IMR-90 (cell line): ENCODE measurements at regions not wholly inside any gene's neighbourhood (a gene's known extent, or its start where the extent isn't known, plus 50 kb on each side); places are given as distances from the start of the nearest gene placed in this dataset.

Experiments
- ATAC-seq: fragments of 200-7000 bp; cut with Tn5 transposase; 2 replicates; pipeline ENCODE4 v1.9.1; 2020; ENCODE audit warnings: low read depth, mild to moderate bottlenecking, moderate library complexity
- BruUV-seq: library from RNA; stranded (reverse); fragments of 400-500 nt; replicated peaks from 2 replicates; lab custom pipeline; 2021; lab: Mats Ljungman, UMichigan
- CTCF ChIA-PET: fragments of 300-600 bp; formaldehyde crosslinking; extraction: SDS; loops from one replicate; lab custom pipeline; 2021; ENCODE audit warnings: antibody characterized with exemption; lab: Yijun Ruan, JAX
- POLR2A ChIA-PET: fragments of 300-600 bp; sonication (Branson Sonifier 250); formaldehyde crosslinking; loops from one replicate; lab custom pipeline; 2022; ENCODE audit warnings: antibody characterized with exemption; ENCODE audit not compliant: unreplicated experiment; lab: Charles Lee
- DNase-seq: peaks from one replicate; pipeline ENCODE4 v3.0.0; 2013
- H2AFZ ChIP-seq: replicated peaks from 2 replicates; pipeline ENCODE3; 2013; ENCODE audit warnings: low read length, mild to moderate bottlenecking; ENCODE audit not compliant: poor library complexity
- H2AK5ac ChIP-seq: 2 replicates; pipeline ENCODE4 v1.6.1; 2013; ENCODE audit warnings: low read depth, low read length, inconsistent platforms
- H2AK9ac ChIP-seq: replicated peaks from 2 replicates; pipeline ENCODE3; 2013; ENCODE audit warnings: mild to moderate bottlenecking, low read depth, low read length, moderate library complexity; ENCODE audit not compliant: poor library complexity
- H2BK120ac ChIP-seq: 2 replicates; pipeline ENCODE4 v1.6.1; 2013; ENCODE audit warnings: low read depth, low read length, inconsistent platforms
- H2BK15ac ChIP-seq: 3 replicates; pipeline ENCODE4 v1.6.1; 2013; ENCODE audit warnings: low read depth, low read length, inconsistent platforms
- H2BK20ac ChIP-seq: 2 replicates; pipeline ENCODE4 v1.6.1; 2013; ENCODE audit warnings: low read depth, mild to moderate bottlenecking, inconsistent platforms, low read length, moderate library complexity
- H2BK5ac ChIP-seq: 2 replicates; pipeline ENCODE4 v1.6.1; 2013; ENCODE audit warnings: mild to moderate bottlenecking, low read depth, low read length, inconsistent platforms; ENCODE audit not compliant: poor library complexity, severe bottlenecking
- H3K14ac ChIP-seq: replicated peaks from 2 replicates; pipeline ENCODE4 v1.6.1; 2013; ENCODE audit warnings: low read depth, low read length, inconsistent platforms
- H3K18ac ChIP-seq: 2 replicates; pipeline ENCODE4 v1.6.1; 2013; ENCODE audit warnings: low read depth, low read length, control low read depth
- H3K23ac ChIP-seq: 2 replicates; pipeline ENCODE4 v1.6.1; 2013; ENCODE audit warnings: low read depth, low read length, inconsistent platforms
- H3K27ac ChIP-seq: 2 replicates; pipeline ENCODE4 v1.5.1; 2013; ENCODE audit warnings: mild to moderate bottlenecking, control low read depth, low read length; ENCODE audit not compliant: insufficient read depth
- H3K27me3 ChIP-seq: 2 replicates; pipeline ENCODE4 v1.6.1; 2013; ENCODE audit warnings: low read length; ENCODE audit not compliant: control insufficient read depth, insufficient read depth
- H3K36me3 ChIP-seq: 2 replicates; pipeline ENCODE4 v1.6.1; 2013; ENCODE audit warnings: low read length, mixed read lengths; ENCODE audit not compliant: control insufficient read depth, insufficient read depth
- H3K4ac ChIP-seq: 2 replicates; pipeline ENCODE4 v1.6.1; 2013; ENCODE audit warnings: low read depth, low read length, inconsistent platforms
- H3K4me1 ChIP-seq: 2 replicates; pipeline ENCODE4 v1.6.1; 2013; ENCODE audit warnings: low read length, mixed read lengths; ENCODE audit not compliant: control insufficient read depth, insufficient read depth
- H3K4me2 ChIP-seq: 2 replicates; pipeline ENCODE4 v1.6.1; 2013; ENCODE audit warnings: low read depth, mild to moderate bottlenecking, control low read depth, low read length, moderate library complexity
- H3K4me3 ChIP-seq: 2 replicates; pipeline ENCODE4 v1.5.1; 2013; ENCODE audit warnings: low read depth, mild to moderate bottlenecking, control low read depth, low read length, moderate library complexity; ENCODE audit not compliant: insufficient read depth
- H3K56ac ChIP-seq: 2 replicates; pipeline ENCODE4 v1.6.1; 2013; ENCODE audit warnings: low read length, inconsistent platforms; ENCODE audit not compliant: insufficient read depth; ENCODE audit errors: extremely low read depth
- H3K79me1 ChIP-seq, 2 experiments: 2 replicates each; pipeline ENCODE4 v1.6.1; 2013; ENCODE audit warnings: low read length in 2 of 2, inconsistent platforms in 1 of 2, low read depth in 1 of 2
- H3K9ac ChIP-seq: 2 replicates; pipeline ENCODE4 v1.6.1; 2013; ENCODE audit warnings: low read depth, low read length, control low read depth
- H3K9me1 ChIP-seq: 2 replicates; pipeline ENCODE4 v1.6.1; 2013; ENCODE audit warnings: low read length, inconsistent platforms; ENCODE audit not compliant: insufficient read depth
- H3K9me3 ChIP-seq: 2 replicates; pipeline ENCODE4 v1.6.1; 2013; ENCODE audit warnings: low read length; ENCODE audit not compliant: control insufficient read depth, insufficient read depth
- H4K20me1 ChIP-seq: 2 replicates; pipeline ENCODE4 v1.6.1; 2013; ENCODE audit warnings: low read length, inconsistent platforms; ENCODE audit not compliant: insufficient read depth
- H4K5ac ChIP-seq: 2 replicates; pipeline ENCODE4 v1.6.1; 2013; ENCODE audit warnings: mild to moderate bottlenecking, low read depth, low read length, control low read depth
- H4K8ac ChIP-seq, 2 experiments: 2 replicates each; pipeline ENCODE4 v1.6.1; 2013; ENCODE audit warnings: low read depth in 2 of 2, low read length in 2 of 2, control low read depth in 1 of 2, inconsistent platforms in 1 of 2
- H4K91ac ChIP-seq: 2 replicates; pipeline ENCODE4 v1.6.1; 2013; ENCODE audit warnings: low read depth, low read length, inconsistent platforms; ENCODE audit not compliant: insufficient read depth
- BHLHE40 ChIP-seq: fragments of 150-350 bp; IDR thresholded peaks from 2 replicates; pipeline ENCODE4 v1.6.1; 2016; ENCODE audit warnings: mild to moderate bottlenecking, low read depth, low read length
- CHD1 ChIP-seq: IDR thresholded peaks from 2 replicates; pipeline ENCODE4 v1.6.1; 2012; ENCODE audit warnings: low read depth, low read length, improper control_type of control experiment
- CTCF ChIP-seq: conservative IDR thresholded peaks from 2 replicates; pipeline ENCODE4 v1.5.1; 2012; ENCODE audit warnings: mild to moderate bottlenecking, low read depth, low read length, improper control_type of control experiment
- FOS ChIP-seq: fragments of 150-350 bp; IDR thresholded peaks from 2 replicates; pipeline ENCODE4 v1.6.1; 2016; ENCODE audit warnings: low read depth, low read length
- MAFK ChIP-seq: IDR thresholded peaks from 2 replicates; pipeline ENCODE4 v1.6.1; 2012; ENCODE audit warnings: low read depth, low read length, improper control_type of control experiment
- MXI1 ChIP-seq: IDR thresholded peaks from 2 replicates; pipeline ENCODE4 v1.6.1; 2012; ENCODE audit warnings: low read depth, mild to moderate bottlenecking, low read length, moderate library complexity, borderline replicate concordance
- NFE2L2 ChIP-seq: fragments of 150-350 bp; IDR thresholded peaks from 2 replicates; pipeline ENCODE4 v1.6.1; 2016; ENCODE audit warnings: low read depth, mild to moderate bottlenecking, low read length
- RCOR1 ChIP-seq: IDR thresholded peaks from 2 replicates; pipeline ENCODE4 v1.6.1; 2012; ENCODE audit warnings: mild to moderate bottlenecking, low read length, improper control_type of control experiment; ENCODE audit not compliant: insufficient replicate concordance
- RFX5 ChIP-seq: IDR thresholded peaks from 2 replicates; pipeline ENCODE4 v1.8.0; 2012; ENCODE audit warnings: low read depth, mild to moderate bottlenecking, low read length, moderate library complexity
- SMC3 ChIP-seq: fragments of 150-350 bp; IDR thresholded peaks from 2 replicates; pipeline ENCODE4 v1.6.1; 2016; ENCODE audit warnings: low read depth, mild to moderate bottlenecking, antibody characterized with exemption, low read length, moderate library complexity
- USF2 ChIP-seq: fragments of 150-350 bp; IDR thresholded peaks from 2 replicates; pipeline ENCODE4 v1.6.1; 2017; ENCODE audit warnings: mild to moderate bottlenecking, antibody characterized with exemption, low read length, low read depth
- WGBS, 2 experiments: methylation state at CpG; one replicate each; pipeline versions ENCODE4 v1.1.5 to v1.1.7; 2013; ENCODE audit warnings: missing lambda C conversion rate in 2 of 2; ENCODE audit not compliant: insufficient read length in 1 of 2; ENCODE audit errors: extremely low coverage in 2 of 2; 5-methylcytosine and 5-hydroxymethylcytosine counted together
- dilution Hi-C: fragments of 300-500 bp; cut with HindIII; formaldehyde crosslinking; loops from one replicate; pipeline ENCODE4 v1.14.3; 2018; ENCODE audit warnings: low sequenced_read_pairs; ENCODE audit not compliant: unreplicated experiment
- in situ Hi-C: fragments of 300-500 bp; cut with MboI; formaldehyde crosslinking; loops from 3 replicates; pipeline ENCODE4 v1.14.3; 2019; ENCODE audit warnings: low sequenced_read_pairs, inconsistent platforms, mixed read lengths
- intact Hi-C: fragments of 100-400 bp; cut with micrococcal nuclease; formaldehyde crosslinking; loops from 2 replicates; pipeline ENCODE4 v1.10.0; 2022
- TF ChIP-seq, protein P1 (sequence below): fragments of 150-350 bp; IDR thresholded peaks from 2 replicates; pipeline ENCODE4 v1.6.1; 2016; ENCODE audit warnings: low read depth, mild to moderate bottlenecking, low read length, moderate library complexity, borderline replicate concordance

GRCh38 chr6:71619836-71620235 is 266.5 kb upstream of the RIMS1 start:
- dilution Hi-C loops (no loop called here), intact Hi-C loops (loop anchor here (5.0 kb wide), 1 partner anchor 462 kb away; no protein-coding TSS in a partner anchor), in situ Hi-C loops (no loop called here)
- no peak overlapping the region for H3K27ac ChIP-seq
- H3K4me3 ChIP-seq, result no peak overlapping the region
- no peak overlapping the region for H3K18ac ChIP-seq
- ChIA-PET POLR2A (no interaction called here), CTCF (interaction anchor here (1.0 kb wide), 1 partner anchor 10 kb away, joined by 3 read pairs; no protein-coding TSS in a partner anchor)
- no peak overlapping the region for H2AK9ac ChIP-seq
- TF ChIP-seq USF2, result no peak
- TF ChIP-seq CHD1, result no peak
- TF ChIP-seq MAFK, result no peak
- no peak for TF ChIP-seq MXI1
- no peak for TF ChIP-seq CTCF
- TF ChIP-seq NFE2L2, result no peak
- TF ChIP-seq, protein P1, sequence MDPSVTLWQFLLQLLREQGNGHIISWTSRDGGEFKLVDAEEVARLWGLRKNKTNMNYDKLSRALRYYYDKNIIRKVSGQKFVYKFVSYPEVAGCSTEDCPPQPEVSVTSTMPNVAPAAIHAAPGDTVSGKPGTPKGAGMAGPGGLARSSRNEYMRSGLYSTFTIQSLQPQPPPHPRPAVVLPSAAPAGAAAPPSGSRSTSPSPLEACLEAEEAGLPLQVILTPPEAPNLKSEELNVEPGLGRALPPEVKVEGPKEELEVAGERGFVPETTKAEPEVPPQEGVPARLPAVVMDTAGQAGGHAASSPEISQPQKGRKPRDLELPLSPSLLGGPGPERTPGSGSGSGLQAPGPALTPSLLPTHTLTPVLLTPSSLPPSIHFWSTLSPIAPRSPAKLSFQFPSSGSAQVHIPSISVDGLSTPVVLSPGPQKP, result no peak
- no peak for TF ChIP-seq FOS
- TF ChIP-seq RCOR1, result no peak
- TF ChIP-seq SMC3, result no peak
- TF ChIP-seq RFX5, result no peak
- no peak for TF ChIP-seq BHLHE40
- H4K5ac ChIP-seq, result no peak overlapping the region
- no peak for ATAC-seq
- H3K27me3 ChIP-seq, result peaks cover 3% of the 10 kb centered on the region
- no peak overlapping the region for H2BK20ac ChIP-seq
- H3K9me1 ChIP-seq, result no peaks in the 10 kb centered on the region
- no peaks in the 10 kb centered on the region for H3K36me3 ChIP-seq
- H3K4me1 ChIP-seq, result no peaks in the 10 kb centered on the region
- WGBS, 2 experiments, result 80% methylated on average over 2 of the region's 4 CpGs; no CpG with 5 or more reads in 1 of the 2 experiments
- no peak for DNase-seq
- no peak overlapping the region for H2AK5ac ChIP-seq
- H3K14ac ChIP-seq, result no peak overlapping the region
- H3K23ac ChIP-seq, result no peak overlapping the region
- H2AFZ ChIP-seq, result no peak overlapping the region
- no peak overlapping the region for H3K4ac ChIP-seq
- H3K9me3 ChIP-seq, result no peaks in the 10 kb centered on the region
- no peak overlapping the region for H3K4me2 ChIP-seq
- H2BK120ac ChIP-seq, result no peak overlapping the region
- no peaks in the 10 kb centered on the region for H4K20me1 ChIP-seq
- no TSS peak for BruUV-seq
- H3K79me1 ChIP-seq, result no peaks in the 10 kb centered on the region
- H2BK5ac ChIP-seq, result no peak overlapping the region
- H4K91ac ChIP-seq, result no peak overlapping the region
- H4K8ac ChIP-seq, result no peak overlapping the region
- H3K9ac ChIP-seq, result no peak overlapping the region
- H2BK15ac ChIP-seq, result no peak overlapping the region
- H3K56ac ChIP-seq, result no peak overlapping the region
